Brain microvascular endothelial cell (primary cell): ENCODE measurements at regions not wholly inside any gene's neighbourhood (a gene's known extent, or its start where the extent isn't known, plus 50 kb on each side); places are given as distances from the start of the nearest gene placed in this dataset.
"Not testable (repeated sequence)": the region's sequence is repeated elsewhere in the genome, so short reads cannot be mapped to it uniquely, and the experiment has no call there.

Experiments
- DNase-seq: peaks from one replicate; pipeline ENCODE4 v3.0.0-alpha.2; 2020
- H3K27ac ChIP-seq: fragments of 250-450 bp; sonication (Bioruptor Pico); 2 replicates; pipeline ENCODE4 v1.5.1; 2020; ENCODE audit warnings: mild to moderate bottlenecking, moderate library complexity
- H3K27me3 ChIP-seq: fragments of 250-450 bp; sonication (Bioruptor Pico); replicated peaks from 2 replicates; pipeline ENCODE4 v1.5.1; 2020; ENCODE audit warnings: mild to moderate bottlenecking
- H3K36me3 ChIP-seq: fragments of 250-450 bp; sonication (Bioruptor Pico); replicated peaks from 2 replicates; pipeline ENCODE4 v1.5.1; 2020; ENCODE audit warnings: mild to moderate bottlenecking
- H3K4me3 ChIP-seq: 2 replicates; pipeline ENCODE4 v1.5.1; 2011; ENCODE audit warnings: low read depth, mild to moderate bottlenecking, control low read depth, low read length, moderate library complexity
- in situ Hi-C: cut with HindIII; loops from 2 replicates; pipeline ENCODE4 v1.10.0; 2017; ENCODE audit warnings: low sequenced_read_pairs, low pct_ligation_motif_present
- TF ChIP-seq, protein P1 (sequence below): IDR thresholded peaks from 2 replicates; pipeline ENCODE4 v1.5.1; 2011; ENCODE audit warnings: low read depth, mild to moderate bottlenecking, moderate library complexity, low read length, control low read depth, inconsistent platforms; ENCODE audit errors: missing control alignments

DNA sequence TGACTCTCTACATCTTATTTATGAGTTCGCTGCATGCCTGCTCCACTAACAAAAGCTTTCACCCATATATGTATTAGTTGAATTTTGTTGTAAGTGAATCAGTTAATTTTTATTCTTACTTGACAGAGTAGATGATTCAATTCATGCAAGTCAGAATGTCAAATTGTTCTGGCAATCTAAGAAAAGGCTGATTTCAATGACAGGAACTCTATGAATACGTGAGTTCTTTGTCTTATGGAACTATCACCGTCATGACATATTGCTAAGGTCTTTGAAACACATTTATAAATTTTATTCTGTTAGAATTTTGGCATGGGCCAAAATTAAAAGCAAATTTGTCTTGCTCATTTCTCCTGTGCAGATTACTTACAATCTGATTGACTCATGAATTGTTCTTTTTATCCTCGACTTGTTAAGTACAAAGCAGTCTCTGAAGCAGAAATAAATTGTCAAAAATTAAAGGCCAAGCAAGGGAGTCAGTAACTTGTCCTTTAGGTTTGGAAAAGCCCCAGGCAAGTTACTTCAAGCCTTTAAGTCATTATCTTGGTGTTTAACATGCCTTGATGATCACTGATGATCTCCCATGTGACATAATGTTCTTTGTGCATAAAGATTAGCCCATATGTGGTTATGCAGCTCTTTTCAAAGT, 89.0 kb upstream of the GC start:
- Histone ChIP-seq H3K27ac (no peak overlapping the region), H3K36me3 (no peaks in the 10 kb centered on the region), H3K4me3 (no peak overlapping the region), H3K27me3 (no peaks in the 10 kb centered on the region)
- DNase-seq: no peak
- in situ Hi-C loops: no loop called here
- TF ChIP-seq, protein P1, sequence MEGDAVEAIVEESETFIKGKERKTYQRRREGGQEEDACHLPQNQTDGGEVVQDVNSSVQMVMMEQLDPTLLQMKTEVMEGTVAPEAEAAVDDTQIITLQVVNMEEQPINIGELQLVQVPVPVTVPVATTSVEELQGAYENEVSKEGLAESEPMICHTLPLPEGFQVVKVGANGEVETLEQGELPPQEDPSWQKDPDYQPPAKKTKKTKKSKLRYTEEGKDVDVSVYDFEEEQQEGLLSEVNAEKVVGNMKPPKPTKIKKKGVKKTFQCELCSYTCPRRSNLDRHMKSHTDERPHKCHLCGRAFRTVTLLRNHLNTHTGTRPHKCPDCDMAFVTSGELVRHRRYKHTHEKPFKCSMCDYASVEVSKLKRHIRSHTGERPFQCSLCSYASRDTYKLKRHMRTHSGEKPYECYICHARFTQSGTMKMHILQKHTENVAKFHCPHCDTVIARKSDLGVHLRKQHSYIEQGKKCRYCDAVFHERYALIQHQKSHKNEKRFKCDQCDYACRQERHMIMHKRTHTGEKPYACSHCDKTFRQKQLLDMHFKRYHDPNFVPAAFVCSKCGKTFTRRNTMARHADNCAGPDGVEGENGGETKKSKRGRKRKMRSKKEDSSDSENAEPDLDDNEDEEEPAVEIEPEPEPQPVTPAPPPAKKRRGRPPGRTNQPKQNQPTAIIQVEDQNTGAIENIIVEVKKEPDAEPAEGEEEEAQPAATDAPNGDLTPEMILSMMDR: no peak

- TF ChIP-seq, protein P1: no peak
- Histone ChIP-seq H3K4me3 (no peak overlapping the region), H3K27me3 (no peaks in the 10 kb centered on the region), H3K27ac (no peak overlapping the region), H3K36me3 (no peaks in the 10 kb centered on the region)
- DNase-seq: no peak
- in situ Hi-C loops: no loop called here
These were observed 94.5 kb upstream of the GC start for GRCh38 chr4:71878376-71878775.

GRCh38 chr4:71882113-71882841, 98.4 kb upstream of the GC start:
- in situ Hi-C loops: no loop called here

DNA sequence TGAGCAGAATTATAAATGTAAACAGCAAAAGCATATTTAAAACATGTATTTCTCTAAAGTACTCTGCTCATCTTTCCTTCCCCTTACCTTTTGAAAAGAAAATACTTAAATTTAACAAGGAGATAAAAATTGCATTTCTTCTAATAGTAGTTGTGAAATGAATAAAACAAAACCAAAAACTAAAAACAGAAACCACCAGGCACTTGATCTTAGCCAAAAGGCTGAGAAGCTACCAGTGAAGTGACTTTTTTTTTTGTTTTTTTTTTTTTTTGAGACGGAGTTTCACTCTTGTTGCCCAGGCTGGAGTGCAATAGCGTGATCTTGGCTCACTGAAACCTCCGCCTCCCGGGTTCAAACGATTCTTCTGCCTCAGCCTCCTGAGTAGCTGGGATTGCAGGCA, 116.5 kb upstream of the GC start:
- H3K27ac ChIP-seq, H3K27me3 ChIP-seq, H3K36me3 ChIP-seq, H3K4me3 ChIP-seq, in situ Hi-C loops, DNase-seq: not testable (repeated sequence)

More at GRCh38 chr4:71882113-71882841, 98.4 kb upstream of the GC start:
- TF ChIP-seq, protein P1: no peak
- Histone ChIP-seq H3K4me3 (no peak overlapping the region), H3K27ac (no peak overlapping the region), H3K27me3 (no peaks in the 10 kb centered on the region), H3K36me3 (no peaks in the 10 kb centered on the region)
- DNase-seq: no peak

DNA sequence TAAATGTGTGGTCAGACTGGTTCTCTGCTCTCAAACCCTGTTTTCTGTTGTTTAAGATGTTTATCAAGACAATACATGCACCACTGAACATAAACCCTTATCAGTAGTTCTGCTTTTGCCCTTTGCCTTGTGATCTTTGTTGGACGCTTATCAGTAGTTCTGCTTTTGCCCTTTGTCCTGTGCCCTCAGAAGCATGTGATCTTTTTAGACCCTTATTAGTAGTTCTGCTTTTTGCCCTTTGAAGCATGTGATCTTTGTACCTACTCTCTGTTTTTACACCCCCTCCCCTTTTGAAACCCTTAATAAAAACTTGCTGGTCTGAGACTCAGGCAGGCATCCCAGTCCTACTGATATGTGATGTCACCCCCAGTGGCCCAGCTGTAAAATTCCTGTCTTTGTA, 121.7 kb upstream of the GC start:
- H3K36me3 ChIP-seq, H3K4me3 ChIP-seq, H3K27ac ChIP-seq, DNase-seq, H3K27me3 ChIP-seq, in situ Hi-C loops: not testable (repeated sequence)

DNA sequence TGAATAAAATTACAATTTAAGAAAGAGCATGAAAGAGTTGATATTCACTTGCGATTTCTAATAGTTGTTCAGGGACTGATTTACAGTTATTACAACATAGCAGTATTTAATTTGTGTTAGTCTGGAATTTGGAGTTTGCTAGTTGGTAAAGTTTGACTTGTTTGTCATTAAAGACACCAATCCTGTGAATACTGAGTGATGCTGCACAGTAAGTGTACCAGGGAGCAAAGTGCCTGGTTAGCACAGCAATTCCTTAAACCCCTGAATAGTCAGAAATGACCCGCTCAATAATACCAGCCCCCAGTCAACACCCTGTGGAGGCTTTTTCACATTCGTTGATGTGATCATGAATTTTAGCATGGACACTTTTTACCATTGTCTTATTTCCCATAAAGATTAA, 122.2 kb upstream of the GC start:
- Histone ChIP-seq H3K4me3 (no peak overlapping the region), H3K36me3 (no peaks in the 10 kb centered on the region), H3K27me3 (no peaks in the 10 kb centered on the region), H3K27ac (no peak overlapping the region)
- no peak for DNase-seq
- in situ Hi-C loops: no loop called here
- TF ChIP-seq, protein P1: no peak
